K562 (cell line): ENCODE measurements at regions not wholly inside any gene's neighbourhood (a gene's known extent, or its start where the extent isn't known, plus 50 kb on each side); places are given as distances from the start of the nearest gene placed in this dataset.

Experiments used
- MGA ChIP-seq: fragments of 450-650 bp; IDR thresholded peaks from 2 replicates; pipeline ENCODE4 v1.6.1; 2016; ENCODE audit warnings: mild to moderate bottlenecking, moderate library complexity
- SRSF1 ChIP-seq: fragments of 200-400 bp; formaldehyde crosslinking; IDR thresholded peaks from 2 replicates; pipeline ENCODE4 v1.6.1; 2017; ENCODE audit warnings: mild to moderate bottlenecking, low read depth, low read length, moderate library complexity

GRCh38 chr6:112835078-112835477 lies 487.9 kb downstream of the RFPL4B start (continued):
- TF ChIP-seq MGA (no peak), SRSF1 (no peak)
